Activated gamma-delta T cell treated with Interleukin-2 at 50 U/mL for 16 hours (primary cell): ENCODE measurements at regions not wholly inside any gene's neighbourhood (a gene's known extent, or its start where the extent isn't known, plus 50 kb on each side); places are given as distances from the start of the nearest gene placed in this dataset.
"Not testable (repeated sequence)": the region's sequence is repeated elsewhere in the genome, so short reads cannot be mapped to it uniquely, and the experiment has no call there.

Experiments
- DNase-seq: peaks from one replicate; pipeline ENCODE4 v3.0.0-alpha.2; 2020

- DNase-seq, result no peak
Observed at GRCh38 chr21:20451046-20451445, 547.2 kb upstream of the NCAM2 start.

DNA sequence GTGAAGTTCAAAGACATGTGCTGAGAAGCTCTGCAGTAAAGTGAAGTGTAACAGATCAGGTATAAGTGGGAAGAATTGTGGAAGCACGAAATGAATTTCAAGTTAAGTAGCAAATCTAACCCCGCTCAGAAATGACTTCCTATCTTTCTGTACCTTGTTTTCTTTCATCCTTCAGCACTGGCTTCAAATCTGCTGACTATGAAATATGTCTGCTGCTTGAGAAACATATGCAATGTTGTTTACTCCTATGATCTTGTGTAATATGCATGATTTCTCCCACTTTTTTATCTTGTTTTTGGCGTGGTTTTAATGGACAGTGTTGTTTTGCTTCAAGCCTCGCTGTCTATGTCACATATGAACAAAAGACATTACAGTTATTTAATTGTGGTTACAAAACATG is 545.3 kb upstream of the NCAM2 start:
- DNase-seq, result no peak

- DNase-seq, result no peak
Observed at GRCh38 chr21:20459838-20460237, 538.4 kb upstream of the NCAM2 start.

GRCh38 chr21:20463362-20463761 is 534.8 kb upstream of the NCAM2 start:
- DNase-seq, result no peak

DNA sequence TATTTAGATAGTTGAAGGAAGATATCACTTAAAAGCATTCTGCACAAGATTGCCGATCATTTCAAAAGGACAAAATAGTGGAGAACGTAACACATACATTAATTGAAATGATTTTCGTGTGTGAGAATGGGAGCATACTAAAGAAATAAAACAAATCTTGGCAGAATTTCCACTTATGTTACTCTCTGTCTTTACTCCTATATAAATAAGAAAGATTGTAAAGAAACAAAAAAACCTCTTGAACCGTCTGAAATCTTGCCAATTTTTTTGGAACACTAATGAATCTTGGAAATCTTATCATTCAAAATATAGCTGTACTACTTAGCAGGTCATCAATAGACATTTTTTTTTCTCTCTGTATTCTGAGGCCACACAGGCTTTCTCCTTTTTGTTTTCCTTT is 528.8 kb upstream of the NCAM2 start:
- no peak for DNase-seq

DNA sequence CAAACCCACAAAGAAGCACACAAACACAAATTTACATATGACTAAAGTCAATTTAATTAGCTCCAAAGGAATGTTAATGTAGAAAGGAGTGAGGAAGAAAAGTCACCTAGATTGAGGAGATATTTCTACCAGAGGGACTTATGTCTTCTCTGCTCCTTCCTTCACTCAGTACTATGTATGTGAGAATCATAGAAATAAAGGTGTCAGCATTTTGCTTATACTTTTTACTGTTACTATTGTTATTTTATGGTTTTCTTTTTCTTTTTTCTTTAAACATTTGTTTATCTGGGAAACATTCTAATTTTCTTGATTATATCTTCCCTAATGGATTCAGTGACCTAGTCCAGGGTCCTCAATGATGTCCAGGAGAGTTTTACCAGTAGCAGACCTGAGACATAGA is 511.9 kb upstream of the NCAM2 start:
- DNase-seq, result no peak

GRCh38 chr21:20502915-20503314 is 495.3 kb upstream of the NCAM2 start:
- not testable (repeated sequence) for DNase-seq

DNA sequence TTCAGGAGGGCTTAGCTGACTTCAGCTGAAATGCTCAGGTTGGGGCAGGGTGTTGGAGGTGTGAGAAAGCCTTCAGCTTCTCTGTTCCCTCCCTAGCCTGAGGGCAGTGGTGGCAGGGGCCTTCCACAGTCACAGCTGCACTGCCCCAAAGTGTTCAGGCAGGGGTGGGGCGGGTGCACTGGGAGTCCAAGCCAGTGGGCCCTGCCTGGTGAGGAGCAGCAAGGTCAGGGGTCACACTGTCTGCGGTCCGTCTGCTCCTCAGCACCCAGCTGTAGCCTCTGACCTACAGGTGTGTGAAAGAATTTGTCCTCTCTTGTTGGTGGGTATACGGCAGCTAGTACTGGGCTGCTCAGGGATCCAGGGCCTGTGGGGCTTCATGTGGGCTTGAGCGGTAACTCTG is 490.4 kb upstream of the NCAM2 start:
- no peak for DNase-seq

GRCh38 chr21:20511216-20511880 is 486.9 kb upstream of the NCAM2 start:
- DNase-seq, result no peak

DNA sequence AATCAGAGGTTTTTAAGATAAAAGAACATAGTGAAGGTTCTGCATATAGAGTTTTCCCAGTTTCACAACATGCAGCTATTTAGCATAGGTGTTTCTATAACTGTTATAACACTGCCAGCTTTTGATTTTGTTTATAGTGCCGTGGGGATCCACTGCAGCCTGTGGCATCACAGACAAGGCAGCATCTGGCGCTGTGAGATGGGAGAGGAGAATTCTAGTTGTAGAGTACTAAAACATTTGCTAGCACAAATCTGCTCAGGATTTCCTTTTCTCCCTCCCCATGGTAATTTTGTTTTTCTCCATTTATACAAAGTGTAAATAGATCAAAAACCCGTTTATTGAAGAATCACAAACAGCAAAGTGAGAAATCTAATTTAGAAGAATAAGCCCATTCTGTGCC is 482.8 kb upstream of the NCAM2 start:
- no peak for DNase-seq

- no peak for DNase-seq
Observed at GRCh38 chr21:20519076-20519475, 479.1 kb upstream of the NCAM2 start.

GRCh38 chr21:20522611-20523010 is 475.6 kb upstream of the NCAM2 start:
- DNase-seq, result no peak

DNA sequence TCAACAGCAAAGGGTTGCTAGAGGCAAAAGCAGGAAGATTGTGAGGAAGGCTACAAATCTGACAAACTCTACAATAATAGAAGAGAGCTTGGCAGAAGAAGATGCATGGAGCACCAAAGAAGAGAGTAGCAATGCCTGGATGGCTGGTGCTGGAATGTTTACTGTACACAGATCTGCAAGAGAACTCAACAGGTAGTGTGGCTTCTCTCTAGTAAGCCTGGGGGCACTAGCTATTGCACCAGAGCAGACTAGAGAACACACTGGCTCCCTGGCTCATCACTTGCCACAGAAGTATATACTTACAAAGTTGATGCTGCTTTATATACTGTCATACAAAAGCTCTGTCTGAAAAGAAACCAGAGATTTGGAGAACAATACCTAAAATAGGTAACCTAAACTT is 475.0 kb upstream of the NCAM2 start:
- DNase-seq, result no peak

- no peak for DNase-seq
Observed at GRCh38 chr21:20527731-20528460, 470.3 kb upstream of the NCAM2 start.

GRCh38 chr21:20537130-20537529 is 461.1 kb upstream of the NCAM2 start:
- DNase-seq, result no peak

GRCh38 chr21:20538039-20538658 is 460.1 kb upstream of the NCAM2 start:
- no peak for DNase-seq

GRCh38 chr21:20545454-20545853 is 452.8 kb upstream of the NCAM2 start:
- DNase-seq, result no peak

DNA sequence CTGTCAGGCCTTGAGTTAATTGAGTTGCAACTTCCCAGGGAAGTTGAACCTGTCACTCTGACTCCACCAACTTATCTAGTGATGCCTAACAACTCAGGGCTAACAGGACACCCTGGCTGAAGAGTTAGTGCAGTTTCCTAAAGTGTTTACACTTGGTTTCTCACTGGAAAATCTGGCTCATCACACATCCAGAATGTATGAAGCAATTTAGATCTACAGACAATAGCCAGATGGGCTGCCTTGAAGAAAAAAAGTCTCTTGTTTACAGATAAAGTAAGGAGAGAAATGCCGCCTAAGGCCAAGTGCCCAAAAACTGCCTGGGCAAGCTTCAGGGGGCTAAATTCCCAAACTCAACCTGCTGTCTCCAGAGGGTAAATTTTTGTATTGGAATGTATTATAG is 446.3 kb upstream of the NCAM2 start:
- no peak for DNase-seq

DNA sequence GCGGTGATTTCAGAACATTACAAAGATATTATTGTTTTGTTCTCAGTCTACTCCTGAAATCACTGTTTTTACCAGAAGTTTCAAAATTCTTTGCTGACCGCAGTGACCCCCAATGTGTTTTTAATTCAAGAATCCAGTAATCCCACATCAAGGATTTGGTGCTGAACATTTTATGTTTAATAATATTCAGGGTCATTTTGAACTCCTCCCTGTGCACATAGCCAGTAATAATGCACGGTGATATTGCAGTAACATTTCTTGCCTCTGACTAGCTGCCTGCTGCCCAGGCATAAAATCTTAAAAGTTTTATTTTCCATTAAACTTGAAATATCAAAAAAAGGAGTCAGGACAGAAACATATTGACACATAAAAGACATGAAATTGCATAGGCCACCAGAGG is 443.4 kb upstream of the NCAM2 start:
- DNase-seq, result no peak

- DNase-seq, result no peak
Observed at GRCh38 chr21:20570824-20571232, 427.4 kb upstream of the NCAM2 start.

DNA sequence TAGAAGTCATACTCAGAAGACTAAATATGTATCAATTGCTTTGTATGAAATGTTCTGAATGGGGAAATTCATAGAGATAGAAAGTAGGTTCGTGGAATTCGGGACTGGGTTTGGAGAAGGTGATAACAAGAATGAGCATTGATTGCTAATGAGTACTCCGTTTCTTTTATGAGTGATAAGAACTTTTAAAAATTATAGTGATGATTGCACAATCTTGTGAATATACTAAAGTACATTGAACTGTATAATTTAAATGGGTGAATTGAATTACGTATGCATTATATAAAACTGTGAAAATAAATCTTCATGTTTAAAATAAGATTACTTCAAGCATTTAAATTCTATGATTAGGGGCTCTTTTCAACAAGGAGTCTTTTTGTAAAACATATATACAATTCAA is 425.6 kb upstream of the NCAM2 start:
- no peak for DNase-seq

DNA sequence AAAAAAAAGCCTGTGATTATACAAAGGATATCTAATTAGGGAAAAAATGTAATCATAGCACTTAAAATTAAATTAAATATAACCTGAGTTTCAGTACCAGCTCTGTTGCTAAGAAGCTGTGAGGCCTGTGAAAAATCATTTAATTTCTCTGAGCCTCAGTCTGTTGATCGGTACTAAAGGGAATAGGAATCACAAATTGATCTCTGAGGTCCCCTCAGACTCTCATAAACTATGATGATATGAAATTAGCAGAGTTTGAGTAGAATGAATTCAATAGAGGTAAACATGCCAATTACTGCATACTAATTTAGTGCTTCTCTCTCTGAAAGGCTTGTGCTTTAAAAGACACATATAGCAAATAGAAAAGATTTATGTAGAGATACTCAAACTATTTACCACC is 416.8 kb upstream of the NCAM2 start:
- no peak for DNase-seq

- DNase-seq, result no peak
Observed at GRCh38 chr21:20591284-20591683, 406.9 kb upstream of the NCAM2 start.

GRCh38 chr21:20592463-20592862 is 405.7 kb upstream of the NCAM2 start:
- DNase-seq, result no peak
